Breast epithelium (tissue), 4 donors: ENCODE measurements at regions not wholly inside any gene's neighbourhood (a gene's known extent, or its start where the extent isn't known, plus 50 kb on each side); places are given as distances from the start of the nearest gene placed in this dataset.

Experiments used
- DNase-seq, 2 donors: peaks; one replicate each; pipeline ENCODE4 v3.0.0-alpha.2; 2019; ENCODE audit warnings: low spot score in 2 of 2
- H3K27ac ChIP-seq, 2 donors: fragments of 200-600 bp; sonication (generic) in 1 of 2; one replicate each; pipeline ENCODE4 v1.5.1; 2016 to 2019; ENCODE audit warnings: mild to moderate bottlenecking in 1 of 2
- H3K27me3 ChIP-seq, 2 donors: fragments of 200-600 bp; sonication (generic) in 1 of 2; one replicate each; pipeline versions ENCODE4 v1.5.1 to v1.6.0; 2017 to 2019; ENCODE audit warnings: control low read depth in 1 of 2, mild to moderate bottlenecking in 1 of 2
- H3K36me3 ChIP-seq: fragments of 200-600 bp; one replicate; pipeline ENCODE4 v1.5.1; 2019
- H3K4me1 ChIP-seq, 2 donors: fragments of 200-600 bp; sonication (generic); one replicate each; pipeline ENCODE4 v1.5.1; 2016 to 2019; ENCODE audit warnings: control low read depth in 1 of 2
- H3K4me3 ChIP-seq, 3 donors: fragments of 200-600 bp; sonication (generic); 1 replicate in 2 of 3; 2 replicates in 1 of 3; pipeline ENCODE4 v1.5.1; 2016 to 2019; ENCODE audit warnings: mild to moderate bottlenecking in 3 of 3, moderate library complexity in 2 of 3
- H3K9me3 ChIP-seq, 2 donors: fragments of 200-600 bp; sonication (generic) in 1 of 2; one replicate each; pipeline ENCODE4 v1.5.1; 2016 to 2019; ENCODE audit warnings: control low read depth in 1 of 2
- POLR2A ChIP-seq: fragments of 450-650 bp; IDR thresholded peaks from one replicate; pipeline ENCODE4 v1.6.1; 2016; ENCODE audit warnings: antibody characterized with exemption, mild to moderate bottlenecking, moderate library complexity
- POLR2AphosphoS5 ChIP-seq, 3 donors: sonication (generic); formaldehyde crosslinking; IDR thresholded peaks; one replicate each; pipeline ENCODE4 v1.6.1; 2017; ENCODE audit warnings: antibody characterized with exemption in 3 of 3
- intact Hi-C: fragments of 100-400 bp; cut with DNase I; formaldehyde crosslinking; loops from one replicate; pipeline ENCODE4 v1.15.1; 2023; ENCODE audit warnings: low total_unique reads
- TF ChIP-seq, protein P1 (sequence below), 3 donors: fragments of 450-650 bp; IDR thresholded peaks; one replicate each; pipeline ENCODE4 v1.5.1; 2016 to 2017; ENCODE audit warnings: antibody characterized with exemption in 3 of 3, mild to moderate bottlenecking in 3 of 3, moderate library complexity in 3 of 3

GRCh38 chr14:84657911-84658310, 872.0 kb upstream of the FLRT2 start:
- no peak overlapping the region for H3K4me3 ChIP-seq
- DNase-seq: no peak
- H3K9me3 ChIP-seq: peaks cover 0 to 6% of the 10 kb centered on the region in 2 donors
- no peak overlapping the region for H3K27ac ChIP-seq
- H3K27me3 ChIP-seq: no peaks in the 10 kb centered on the region
- no peak for TF ChIP-seq POLR2A
- TF ChIP-seq, protein P1, sequence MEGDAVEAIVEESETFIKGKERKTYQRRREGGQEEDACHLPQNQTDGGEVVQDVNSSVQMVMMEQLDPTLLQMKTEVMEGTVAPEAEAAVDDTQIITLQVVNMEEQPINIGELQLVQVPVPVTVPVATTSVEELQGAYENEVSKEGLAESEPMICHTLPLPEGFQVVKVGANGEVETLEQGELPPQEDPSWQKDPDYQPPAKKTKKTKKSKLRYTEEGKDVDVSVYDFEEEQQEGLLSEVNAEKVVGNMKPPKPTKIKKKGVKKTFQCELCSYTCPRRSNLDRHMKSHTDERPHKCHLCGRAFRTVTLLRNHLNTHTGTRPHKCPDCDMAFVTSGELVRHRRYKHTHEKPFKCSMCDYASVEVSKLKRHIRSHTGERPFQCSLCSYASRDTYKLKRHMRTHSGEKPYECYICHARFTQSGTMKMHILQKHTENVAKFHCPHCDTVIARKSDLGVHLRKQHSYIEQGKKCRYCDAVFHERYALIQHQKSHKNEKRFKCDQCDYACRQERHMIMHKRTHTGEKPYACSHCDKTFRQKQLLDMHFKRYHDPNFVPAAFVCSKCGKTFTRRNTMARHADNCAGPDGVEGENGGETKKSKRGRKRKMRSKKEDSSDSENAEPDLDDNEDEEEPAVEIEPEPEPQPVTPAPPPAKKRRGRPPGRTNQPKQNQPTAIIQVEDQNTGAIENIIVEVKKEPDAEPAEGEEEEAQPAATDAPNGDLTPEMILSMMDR (IDR thresholded peaks at IDR 0.05): no peak
- TF ChIP-seq POLR2AphosphoS5 (IDR thresholded peaks at IDR 0.05): no peak
- H3K36me3 ChIP-seq: no peaks in the 10 kb centered on the region
- H3K4me1 ChIP-seq: no peaks in the 10 kb centered on the region
- intact Hi-C loops: no loop called here

- no peaks in the 10 kb centered on the region for H3K36me3 ChIP-seq
- TF ChIP-seq POLR2AphosphoS5 (IDR thresholded peaks at IDR 0.05) (no peak), POLR2A (no peak)
- TF ChIP-seq, protein P1 (IDR thresholded peaks at IDR 0.05): no peak
- intact Hi-C loops: no loop called here
- H3K9me3 ChIP-seq: peaks cover 0 to 5% of the 10 kb centered on the region in 2 donors
- H3K4me3 ChIP-seq: no peak overlapping the region
- no peak overlapping the region for H3K27ac ChIP-seq
- DNase-seq: no peak
- no peaks in the 10 kb centered on the region for H3K27me3 ChIP-seq
- H3K4me1 ChIP-seq: no peaks in the 10 kb centered on the region
Observed at GRCh38 chr14:84670796-84671195, 859.1 kb upstream of the FLRT2 start.

DNA sequence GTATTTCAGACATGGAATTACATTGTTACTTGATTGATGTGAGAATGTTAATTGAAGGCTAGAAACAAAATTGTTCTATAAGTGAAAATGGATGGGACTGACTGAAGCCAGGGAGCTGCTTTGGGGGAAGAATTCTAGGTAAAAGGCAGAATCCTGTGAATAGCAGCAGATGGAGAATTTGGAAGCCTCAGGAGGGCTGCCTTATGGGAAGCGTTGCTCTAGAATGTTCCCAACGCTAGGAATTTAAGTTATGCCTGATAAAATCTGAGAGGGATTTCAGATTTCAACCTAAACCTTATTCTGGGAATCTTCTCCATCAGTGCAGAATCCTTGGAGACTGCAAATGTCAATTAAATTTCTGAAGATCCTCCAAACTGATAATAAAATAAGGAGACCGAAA, 858.2 kb upstream of the FLRT2 start:
- Histone ChIP-seq H3K27ac (no peak overlapping the region), H3K36me3 (no peaks in the 10 kb centered on the region), H3K27me3 (no peaks in the 10 kb centered on the region), H3K4me1 (no peaks in the 10 kb centered on the region), H3K9me3 (no peaks in the 10 kb centered on the region), H3K4me3 (no peak overlapping the region)
- DNase-seq: no peak
- intact Hi-C loops: no loop called here
- no peak for TF ChIP-seq POLR2A
- TF ChIP-seq, protein P1 (IDR thresholded peaks at IDR 0.05): no peak
- no peak for TF ChIP-seq POLR2AphosphoS5 (IDR thresholded peaks at IDR 0.05)

DNA sequence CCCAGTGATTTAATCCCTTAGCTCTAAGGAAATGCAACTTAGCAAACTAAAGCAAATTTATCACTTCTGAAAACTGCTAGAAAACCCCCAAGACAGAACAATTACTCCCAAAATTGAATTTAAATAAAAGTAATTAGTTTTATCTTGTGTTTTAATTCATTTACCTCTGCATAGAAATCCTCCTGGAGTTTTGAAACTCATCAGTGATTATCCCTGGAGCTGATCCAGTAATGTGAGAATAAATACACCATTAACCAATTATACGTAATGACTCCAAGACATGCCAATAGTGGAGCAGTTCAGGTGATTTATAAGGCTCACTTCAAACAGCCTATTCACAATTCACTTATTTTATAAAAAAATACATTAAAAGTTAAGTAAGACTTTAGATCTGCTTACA, 855.3 kb upstream of the FLRT2 start:
- H3K27ac ChIP-seq: no peak overlapping the region
- intact Hi-C loops: no loop called here
- no peak for TF ChIP-seq POLR2AphosphoS5 (IDR thresholded peaks at IDR 0.05)
- TF ChIP-seq, protein P1 (IDR thresholded peaks at IDR 0.05): no peak
- TF ChIP-seq POLR2A: no peak

GRCh38 chr14:84686550-84686949, 843.4 kb upstream of the FLRT2 start:
- no peak for DNase-seq
- H3K4me1 ChIP-seq: no peaks in the 10 kb centered on the region
- no peaks in the 10 kb centered on the region for H3K27me3 ChIP-seq
- H3K4me3 ChIP-seq: no peak overlapping the region
- H3K36me3 ChIP-seq: no peaks in the 10 kb centered on the region
- no peaks in the 10 kb centered on the region for H3K9me3 ChIP-seq
- no peak overlapping the region for H3K27ac ChIP-seq
- intact Hi-C loops: no loop called here
- TF ChIP-seq POLR2A (no peak), POLR2AphosphoS5 (IDR thresholded peaks at IDR 0.05) (no peak)
- TF ChIP-seq, protein P1 (IDR thresholded peaks at IDR 0.05): no peak

More for the DNA sequence above, 855.3 kb upstream of the FLRT2 start:
- H3K4me3 ChIP-seq: no peak overlapping the region
- H3K36me3 ChIP-seq: no peaks in the 10 kb centered on the region
- no peak for DNase-seq
- no peaks in the 10 kb centered on the region for H3K9me3 ChIP-seq
- H3K27me3 ChIP-seq: no peaks in the 10 kb centered on the region
- H3K4me1 ChIP-seq: no peaks in the 10 kb centered on the region
